HEK293 (cell line): ENCODE measurements at regions not wholly inside any gene's neighbourhood (a gene's known extent, or its start where the extent isn't known, plus 50 kb on each side); places are given as distances from the start of the nearest gene placed in this dataset.

Experiments used
- KLF8 ChIP-seq: fragments of 450-650 bp; formaldehyde crosslinking; IDR thresholded peaks from 2 replicates; pipeline ENCODE4 v1.5.1; 2016; ENCODE audit warnings: missing biosample characterization, missing genetic modification characterization
- YY1 ChIP-seq: fragments of 450-650 bp; formaldehyde crosslinking; IDR thresholded peaks from 2 replicates; pipeline ENCODE4 v1.5.1; 2018; ENCODE audit warnings: missing biosample characterization, missing genetic modification characterization
- ZEB2 ChIP-seq: fragments of 450-650 bp; formaldehyde crosslinking; IDR thresholded peaks from 2 replicates; pipeline ENCODE4 v1.5.1; 2016; ENCODE audit warnings: missing biosample characterization, missing genetic modification characterization
- ZNF423 ChIP-seq: fragments of 450-650 bp; formaldehyde crosslinking; IDR thresholded peaks from 2 replicates; pipeline ENCODE4 v1.5.1; 2016; ENCODE audit warnings: missing biosample characterization, missing genetic modification characterization
- ZNF560 ChIP-seq: fragments of 450-650 bp; formaldehyde crosslinking; IDR thresholded peaks from 2 replicates; pipeline ENCODE4 v1.5.1; 2017; ENCODE audit warnings: missing biosample characterization, missing genetic modification characterization, borderline replicate concordance
- ZNF660 ChIP-seq: fragments of 450-650 bp; IDR thresholded peaks from 2 replicates; pipeline ENCODE4 v1.5.1; 2018; ENCODE audit warnings: missing biosample characterization, mild to moderate bottlenecking, missing genetic modification characterization
- ZNF776 ChIP-seq: fragments of 450-650 bp; formaldehyde crosslinking; IDR thresholded peaks from 2 replicates; pipeline ENCODE4 v1.5.0; 2017; ENCODE audit warnings: missing biosample characterization, missing genetic modification characterization, borderline replicate concordance
- ZXDB ChIP-seq: fragments of 450-650 bp; formaldehyde crosslinking; IDR thresholded peaks from 2 replicates; pipeline ENCODE4 v1.5.1; 2016; ENCODE audit warnings: missing biosample characterization, missing genetic modification characterization
- TF ChIP-seq, protein P1 (sequence below): fragments of 450-650 bp; formaldehyde crosslinking; IDR thresholded peaks from 2 replicates; pipeline ENCODE4 v1.5.1; 2016; ENCODE audit warnings: missing biosample characterization, missing genetic modification characterization
- TF ChIP-seq, protein P2 (sequence below): fragments of 450-650 bp; formaldehyde crosslinking; IDR thresholded peaks from 2 replicates; pipeline ENCODE4 v1.5.1; 2016; ENCODE audit warnings: missing biosample characterization, missing genetic modification characterization, borderline replicate concordance
- TF ChIP-seq, protein P3 (sequence below): sonication (generic); formaldehyde crosslinking; IDR thresholded peaks from 2 replicates; pipeline ENCODE4 v1.8.1; 2022; ENCODE audit warnings: mild to moderate bottlenecking, moderate library complexity, missing genetic modification reagents
- TF ChIP-seq, protein P4 (sequence below): fragments of 450-650 bp; formaldehyde crosslinking; IDR thresholded peaks from 2 replicates; pipeline ENCODE4 v1.5.1; 2016; ENCODE audit warnings: missing biosample characterization, missing genetic modification characterization

DNA sequence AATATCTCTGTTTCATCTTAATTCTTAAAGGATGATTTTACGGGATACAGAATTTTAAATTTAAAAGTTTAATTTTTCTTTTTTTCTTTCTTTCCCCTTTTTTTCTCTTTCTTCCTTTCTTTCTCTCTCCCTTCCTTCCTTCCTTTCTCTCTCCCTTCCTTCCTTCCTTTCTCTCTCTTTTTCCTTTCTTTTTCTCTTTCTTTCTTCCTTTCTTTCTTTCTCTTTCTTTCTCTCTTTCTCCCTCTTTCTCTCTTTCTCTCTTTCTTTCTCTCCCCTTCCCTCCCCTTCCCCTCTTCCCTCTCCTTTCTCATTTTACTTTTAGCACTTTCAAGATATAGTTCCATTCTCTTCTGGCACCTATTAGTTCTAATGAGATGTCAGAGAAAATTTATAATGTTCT, 61.4 kb upstream of the ADRB2 start:
- TF ChIP-seq YY1 (tag by site-specific recombination) (no peak), KLF8 (no peak), ZNF660 (tag by site-specific recombination) (no peak), ZXDB (tag by site-specific recombination) (no peak), ZEB2 (no peak), ZNF423 (tag by site-specific recombination) (no peak), ZNF776 (no peak), ZNF560 (no peak)
- TF ChIP-seq, protein P1, sequence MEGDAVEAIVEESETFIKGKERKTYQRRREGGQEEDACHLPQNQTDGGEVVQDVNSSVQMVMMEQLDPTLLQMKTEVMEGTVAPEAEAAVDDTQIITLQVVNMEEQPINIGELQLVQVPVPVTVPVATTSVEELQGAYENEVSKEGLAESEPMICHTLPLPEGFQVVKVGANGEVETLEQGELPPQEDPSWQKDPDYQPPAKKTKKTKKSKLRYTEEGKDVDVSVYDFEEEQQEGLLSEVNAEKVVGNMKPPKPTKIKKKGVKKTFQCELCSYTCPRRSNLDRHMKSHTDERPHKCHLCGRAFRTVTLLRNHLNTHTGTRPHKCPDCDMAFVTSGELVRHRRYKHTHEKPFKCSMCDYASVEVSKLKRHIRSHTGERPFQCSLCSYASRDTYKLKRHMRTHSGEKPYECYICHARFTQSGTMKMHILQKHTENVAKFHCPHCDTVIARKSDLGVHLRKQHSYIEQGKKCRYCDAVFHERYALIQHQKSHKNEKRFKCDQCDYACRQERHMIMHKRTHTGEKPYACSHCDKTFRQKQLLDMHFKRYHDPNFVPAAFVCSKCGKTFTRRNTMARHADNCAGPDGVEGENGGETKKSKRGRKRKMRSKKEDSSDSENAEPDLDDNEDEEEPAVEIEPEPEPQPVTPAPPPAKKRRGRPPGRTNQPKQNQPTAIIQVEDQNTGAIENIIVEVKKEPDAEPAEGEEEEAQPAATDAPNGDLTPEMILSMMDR (tag by site-specific recombination): no peak
- TF ChIP-seq, protein P2, sequence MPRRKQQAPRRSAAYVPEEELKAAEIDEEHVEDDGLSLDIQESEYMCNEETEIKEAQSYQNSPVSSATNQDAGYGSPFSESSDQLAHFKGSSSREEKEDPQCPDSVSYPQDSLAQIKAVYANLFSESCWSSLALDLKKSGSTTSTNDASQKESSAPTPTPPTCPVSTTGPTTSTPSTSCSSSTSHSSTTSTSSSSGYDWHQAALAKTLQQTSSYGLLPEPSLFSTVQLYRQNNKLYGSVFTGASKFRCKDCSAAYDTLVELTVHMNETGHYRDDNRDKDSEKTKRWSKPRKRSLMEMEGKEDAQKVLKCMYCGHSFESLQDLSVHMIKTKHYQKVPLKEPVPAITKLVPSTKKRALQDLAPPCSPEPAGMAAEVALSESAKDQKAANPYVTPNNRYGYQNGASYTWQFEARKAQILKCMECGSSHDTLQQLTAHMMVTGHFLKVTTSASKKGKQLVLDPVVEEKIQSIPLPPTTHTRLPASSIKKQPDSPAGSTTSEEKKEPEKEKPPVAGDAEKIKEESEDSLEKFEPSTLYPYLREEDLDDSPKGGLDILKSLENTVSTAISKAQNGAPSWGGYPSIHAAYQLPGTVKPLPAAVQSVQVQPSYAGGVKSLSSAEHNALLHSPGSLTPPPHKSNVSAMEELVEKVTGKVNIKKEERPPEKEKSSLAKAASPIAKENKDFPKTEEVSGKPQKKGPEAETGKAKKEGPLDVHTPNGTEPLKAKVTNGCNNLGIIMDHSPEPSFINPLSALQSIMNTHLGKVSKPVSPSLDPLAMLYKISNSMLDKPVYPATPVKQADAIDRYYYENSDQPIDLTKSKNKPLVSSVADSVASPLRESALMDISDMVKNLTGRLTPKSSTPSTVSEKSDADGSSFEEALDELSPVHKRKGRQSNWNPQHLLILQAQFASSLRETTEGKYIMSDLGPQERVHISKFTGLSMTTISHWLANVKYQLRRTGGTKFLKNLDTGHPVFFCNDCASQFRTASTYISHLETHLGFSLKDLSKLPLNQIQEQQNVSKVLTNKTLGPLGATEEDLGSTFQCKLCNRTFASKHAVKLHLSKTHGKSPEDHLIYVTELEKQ (tag by site-specific recombination): no peak
- TF ChIP-seq, protein P3, sequence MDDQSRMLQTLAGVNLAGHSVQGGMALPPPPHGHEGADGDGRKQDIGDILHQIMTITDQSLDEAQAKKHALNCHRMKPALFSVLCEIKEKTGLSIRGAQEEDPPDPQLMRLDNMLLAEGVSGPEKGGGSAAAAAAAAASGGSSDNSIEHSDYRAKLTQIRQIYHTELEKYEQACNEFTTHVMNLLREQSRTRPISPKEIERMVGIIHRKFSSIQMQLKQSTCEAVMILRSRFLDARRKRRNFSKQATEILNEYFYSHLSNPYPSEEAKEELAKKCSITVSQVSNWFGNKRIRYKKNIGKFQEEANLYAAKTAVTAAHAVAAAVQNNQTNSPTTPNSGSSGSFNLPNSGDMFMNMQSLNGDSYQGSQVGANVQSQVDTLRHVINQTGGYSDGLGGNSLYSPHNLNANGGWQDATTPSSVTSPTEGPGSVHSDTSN: no peak
- TF ChIP-seq, protein P4, sequence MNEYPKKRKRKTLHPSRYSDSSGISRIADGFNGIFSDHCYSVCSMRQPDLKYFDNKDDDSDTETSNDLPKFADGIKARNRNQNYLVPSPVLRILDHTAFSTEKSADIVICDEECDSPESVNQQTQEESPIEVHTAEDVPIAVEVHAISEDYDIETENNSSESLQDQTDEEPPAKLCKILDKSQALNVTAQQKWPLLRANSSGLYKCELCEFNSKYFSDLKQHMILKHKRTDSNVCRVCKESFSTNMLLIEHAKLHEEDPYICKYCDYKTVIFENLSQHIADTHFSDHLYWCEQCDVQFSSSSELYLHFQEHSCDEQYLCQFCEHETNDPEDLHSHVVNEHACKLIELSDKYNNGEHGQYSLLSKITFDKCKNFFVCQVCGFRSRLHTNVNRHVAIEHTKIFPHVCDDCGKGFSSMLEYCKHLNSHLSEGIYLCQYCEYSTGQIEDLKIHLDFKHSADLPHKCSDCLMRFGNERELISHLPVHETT (tag by site-specific recombination): no peak
